ENCODE measurements at regions not wholly inside any gene's neighbourhood (a gene's known extent, or its start where the extent isn't known, plus 50 kb on each side); places are given as distances from the start of the nearest gene placed in this dataset.

DNA sequence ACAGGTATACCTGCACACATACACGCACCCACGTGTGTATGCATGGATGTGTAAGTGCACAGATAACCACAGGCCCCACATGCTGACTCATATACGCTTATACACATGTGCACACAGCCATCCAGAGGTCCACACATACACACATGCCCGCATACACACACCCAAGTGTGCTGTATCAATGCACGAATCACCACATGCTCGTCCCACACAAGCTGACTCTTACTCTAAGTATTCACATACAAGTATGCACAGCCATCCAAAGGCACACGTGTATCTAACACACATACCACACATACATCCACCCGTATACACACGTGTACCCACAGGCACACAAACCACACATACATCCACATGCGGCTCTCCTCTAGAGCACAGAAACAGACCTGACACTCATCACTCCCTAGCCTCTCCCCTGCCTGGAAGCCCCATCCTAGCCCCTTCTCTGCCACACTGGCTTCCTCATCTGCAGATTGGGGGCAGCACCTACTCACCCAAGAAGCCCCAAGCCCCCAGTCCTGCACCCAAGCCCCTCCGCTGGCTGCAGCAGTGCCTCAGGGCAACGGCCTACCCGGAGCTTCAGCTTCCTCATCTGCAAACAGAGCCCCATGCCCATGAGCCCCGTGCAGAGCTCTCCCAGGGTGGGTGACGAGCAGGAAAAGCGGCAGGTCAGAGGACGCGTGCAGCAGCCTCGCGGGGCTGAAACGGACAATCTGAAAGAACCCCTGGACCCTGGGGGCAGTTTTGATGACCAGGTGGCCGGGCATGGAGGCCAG, 105.4 kb downstream of the NCOR2 start:
- peaks cover 77% of the 10 kb centered on the region for H3K36me3 ChIP-seq

DNA sequence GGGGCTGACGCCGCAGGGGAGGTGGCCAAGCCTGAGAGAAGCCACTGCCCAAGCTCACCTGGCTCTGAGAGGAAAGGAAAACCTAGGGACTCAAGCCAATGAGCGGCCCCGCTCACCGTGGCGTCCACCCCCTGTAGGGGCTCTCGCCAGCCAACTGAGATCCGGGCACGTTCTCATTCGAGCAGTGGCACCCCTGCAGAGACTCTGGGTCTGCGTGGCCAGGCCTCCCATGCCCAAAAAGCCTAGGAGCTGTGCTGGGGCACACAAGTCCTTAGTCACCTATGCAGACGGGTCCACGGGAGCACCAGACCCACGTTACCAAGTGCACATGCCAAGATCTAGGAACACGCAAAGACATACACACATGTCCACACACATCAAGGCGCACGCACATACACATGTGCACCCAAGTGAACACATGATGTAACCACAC, 106.2 kb downstream of the NCOR2 start:
- Histone ChIP-seq H3K27ac (no peak overlapping the region), H3K4me3 (no peak overlapping the region), H3K9me3 (no peaks in the 10 kb centered on the region), H3K36me3 (peaks cover 79% of the 10 kb centered on the region), H3K4me1 (peaks cover 36% of the 10 kb centered on the region), H3K27me3 (no peaks in the 10 kb centered on the region)
- DNase-seq (ENCODE audit: low spot score in 2 of 2): no peak
- TF ChIP-seq EP300 (IDR thresholded peaks at IDR 0.05): no peak
- no peak for TF ChIP-seq POLR2AphosphoS5 (IDR thresholded peaks at IDR 0.05)
- no peak for TF ChIP-seq POLR2A (IDR thresholded peaks at IDR 0.05)
- TF ChIP-seq, protein P1, sequence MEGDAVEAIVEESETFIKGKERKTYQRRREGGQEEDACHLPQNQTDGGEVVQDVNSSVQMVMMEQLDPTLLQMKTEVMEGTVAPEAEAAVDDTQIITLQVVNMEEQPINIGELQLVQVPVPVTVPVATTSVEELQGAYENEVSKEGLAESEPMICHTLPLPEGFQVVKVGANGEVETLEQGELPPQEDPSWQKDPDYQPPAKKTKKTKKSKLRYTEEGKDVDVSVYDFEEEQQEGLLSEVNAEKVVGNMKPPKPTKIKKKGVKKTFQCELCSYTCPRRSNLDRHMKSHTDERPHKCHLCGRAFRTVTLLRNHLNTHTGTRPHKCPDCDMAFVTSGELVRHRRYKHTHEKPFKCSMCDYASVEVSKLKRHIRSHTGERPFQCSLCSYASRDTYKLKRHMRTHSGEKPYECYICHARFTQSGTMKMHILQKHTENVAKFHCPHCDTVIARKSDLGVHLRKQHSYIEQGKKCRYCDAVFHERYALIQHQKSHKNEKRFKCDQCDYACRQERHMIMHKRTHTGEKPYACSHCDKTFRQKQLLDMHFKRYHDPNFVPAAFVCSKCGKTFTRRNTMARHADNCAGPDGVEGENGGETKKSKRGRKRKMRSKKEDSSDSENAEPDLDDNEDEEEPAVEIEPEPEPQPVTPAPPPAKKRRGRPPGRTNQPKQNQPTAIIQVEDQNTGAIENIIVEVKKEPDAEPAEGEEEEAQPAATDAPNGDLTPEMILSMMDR (IDR thresholded peaks at IDR 0.05): no peak
- 93% methylated on average over 8 of the region's 17 CpGs for WGBS

More for the DNA sequence above, 105.4 kb downstream of the NCOR2 start:
- no peaks in the 10 kb centered on the region for H3K9me3 ChIP-seq
- WGBS: 84% methylated on average over 22 of the region's 22 CpGs
- no peaks in the 10 kb centered on the region for H3K27me3 ChIP-seq
- DNase-seq (ENCODE audit: low spot score in 2 of 2): no peak
- no peak for TF ChIP-seq POLR2A (IDR thresholded peaks at IDR 0.05)
- no peak for TF ChIP-seq POLR2AphosphoS5 (IDR thresholded peaks at IDR 0.05)
- TF ChIP-seq, protein P1 (IDR thresholded peaks at IDR 0.05): no peak
- TF ChIP-seq EP300 (IDR thresholded peaks at IDR 0.05): no peak
- H3K27ac ChIP-seq: no peak overlapping the region
- H3K4me1 ChIP-seq: peaks cover 33% of the 10 kb centered on the region
- no peak overlapping the region for H3K4me3 ChIP-seq

DNA sequence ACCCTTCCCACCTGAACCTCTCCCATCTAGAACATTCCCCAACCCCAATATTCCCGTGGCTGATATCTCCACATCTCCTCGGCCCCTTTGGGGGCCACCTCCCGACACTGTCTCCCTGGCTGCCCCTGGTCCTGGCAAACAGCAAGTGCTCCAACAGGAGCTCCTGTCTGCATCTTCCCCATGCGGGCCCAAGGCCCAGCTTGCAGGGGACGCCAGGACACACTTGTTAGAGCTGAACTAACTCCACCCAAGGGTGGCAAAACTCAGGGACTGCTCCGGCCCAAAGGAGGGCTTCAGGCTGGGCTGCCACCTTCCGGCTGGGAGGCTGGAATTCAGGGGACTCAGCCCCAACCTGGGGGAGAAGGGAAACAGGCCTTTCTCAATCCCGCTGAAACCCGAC, 106.6 kb downstream of the NCOR2 start:
- no peak for DNase-seq (ENCODE audit: low spot score in 2 of 2)
- 86% methylated on average over 9 of the region's 9 CpGs for WGBS
- Histone ChIP-seq H3K36me3 (peaks cover 79% of the 10 kb centered on the region), H3K27ac (no peak overlapping the region), H3K9me3 (no peaks in the 10 kb centered on the region), H3K27me3 (no peaks in the 10 kb centered on the region), H3K4me1 (peaks cover 37% of the 10 kb centered on the region), H3K4me3 (no peak overlapping the region)
- TF ChIP-seq, protein P1 (IDR thresholded peaks at IDR 0.05): no peak
- TF ChIP-seq POLR2AphosphoS5 (IDR thresholded peaks at IDR 0.05): no peak
- no peak for TF ChIP-seq EP300 (IDR thresholded peaks at IDR 0.05)
- TF ChIP-seq POLR2A (IDR thresholded peaks at IDR 0.05): no peak

DNA sequence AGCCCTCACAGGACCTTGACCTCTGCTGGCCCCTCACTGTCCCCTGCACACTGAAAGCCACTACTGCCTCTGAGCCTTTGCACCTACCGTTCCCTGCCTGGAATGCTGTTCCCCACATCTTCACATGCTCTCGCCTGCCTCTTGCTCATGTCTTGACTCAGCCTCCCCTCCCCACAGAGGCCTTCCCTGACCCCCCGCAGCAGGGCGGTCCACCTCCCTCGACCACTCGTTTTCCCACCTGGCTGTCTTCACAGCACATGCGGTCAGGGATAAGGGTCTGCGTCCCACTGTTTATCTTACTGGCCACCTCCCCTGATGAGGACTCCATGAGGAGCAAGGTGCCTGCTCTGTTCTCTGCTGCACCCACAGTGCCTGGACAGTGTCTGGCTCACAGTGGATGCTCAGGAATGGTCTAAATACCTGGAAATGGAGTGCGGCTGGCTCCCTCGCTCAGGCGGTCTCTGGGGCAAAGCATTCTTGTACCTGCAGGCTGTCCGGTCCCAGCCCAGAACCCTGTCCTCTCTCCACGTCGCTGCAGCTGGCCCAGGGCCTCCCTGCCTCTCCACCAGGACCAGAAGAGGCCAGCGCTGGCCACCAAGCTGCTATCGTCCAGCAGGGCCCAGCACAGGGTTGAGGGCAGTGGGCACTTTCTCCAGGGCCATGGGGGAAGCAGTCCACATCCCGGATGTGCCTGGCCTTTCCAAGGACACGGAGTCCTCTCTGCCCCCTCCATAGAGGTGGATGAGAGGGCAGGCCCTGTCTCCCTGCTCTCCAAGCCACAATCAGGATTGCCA, 107.4 kb downstream of the NCOR2 start:
- Histone ChIP-seq H3K27me3 (no peaks in the 10 kb centered on the region), H3K9me3 (no peaks in the 10 kb centered on the region), H3K27ac (no peak overlapping the region), H3K4me1 (peaks cover 43% of the 10 kb centered on the region), H3K36me3 (peaks cover 75% of the 10 kb centered on the region), H3K4me3 (no peak overlapping the region)
- 93% methylated on average over 10 of the region's 18 CpGs for WGBS
- no peak for TF ChIP-seq EP300 (IDR thresholded peaks at IDR 0.05)
- TF ChIP-seq POLR2A (IDR thresholded peaks at IDR 0.05): no peak
- TF ChIP-seq POLR2AphosphoS5 (IDR thresholded peaks at IDR 0.05): no peak
- TF ChIP-seq, protein P1 (IDR thresholded peaks at IDR 0.05): no peak
- no peak for DNase-seq (ENCODE audit: low spot score in 2 of 2)
